ENCODE measurements at regions not wholly inside any gene's neighbourhood (a gene's known extent, or its start where the extent isn't known, plus 50 kb on each side); places are given as distances from the start of the nearest gene placed in this dataset.

- Mint-ChIP-seq H3K27me3 (ENCODE audit: low read depth) (no peaks in the 10 kb centered on the region), H3K9me3 (no peaks in the 10 kb centered on the region), H3K4me3 (no peak overlapping the region), H3K27ac (no peak overlapping the region), H3K4me1 (no peaks in the 10 kb centered on the region), H3K36me3 (ENCODE audit: low read depth) (no peaks in the 10 kb centered on the region)
- TF ChIP-seq, protein P1, sequence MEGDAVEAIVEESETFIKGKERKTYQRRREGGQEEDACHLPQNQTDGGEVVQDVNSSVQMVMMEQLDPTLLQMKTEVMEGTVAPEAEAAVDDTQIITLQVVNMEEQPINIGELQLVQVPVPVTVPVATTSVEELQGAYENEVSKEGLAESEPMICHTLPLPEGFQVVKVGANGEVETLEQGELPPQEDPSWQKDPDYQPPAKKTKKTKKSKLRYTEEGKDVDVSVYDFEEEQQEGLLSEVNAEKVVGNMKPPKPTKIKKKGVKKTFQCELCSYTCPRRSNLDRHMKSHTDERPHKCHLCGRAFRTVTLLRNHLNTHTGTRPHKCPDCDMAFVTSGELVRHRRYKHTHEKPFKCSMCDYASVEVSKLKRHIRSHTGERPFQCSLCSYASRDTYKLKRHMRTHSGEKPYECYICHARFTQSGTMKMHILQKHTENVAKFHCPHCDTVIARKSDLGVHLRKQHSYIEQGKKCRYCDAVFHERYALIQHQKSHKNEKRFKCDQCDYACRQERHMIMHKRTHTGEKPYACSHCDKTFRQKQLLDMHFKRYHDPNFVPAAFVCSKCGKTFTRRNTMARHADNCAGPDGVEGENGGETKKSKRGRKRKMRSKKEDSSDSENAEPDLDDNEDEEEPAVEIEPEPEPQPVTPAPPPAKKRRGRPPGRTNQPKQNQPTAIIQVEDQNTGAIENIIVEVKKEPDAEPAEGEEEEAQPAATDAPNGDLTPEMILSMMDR (IDR thresholded peaks at IDR 0.05; ENCODE audit: unreplicated experiment in 3 of 3) = no peak
Observed at GRCh38 chr5:114928644-114929462, 240.9 kb downstream of the TRIM36 start.

DNA sequence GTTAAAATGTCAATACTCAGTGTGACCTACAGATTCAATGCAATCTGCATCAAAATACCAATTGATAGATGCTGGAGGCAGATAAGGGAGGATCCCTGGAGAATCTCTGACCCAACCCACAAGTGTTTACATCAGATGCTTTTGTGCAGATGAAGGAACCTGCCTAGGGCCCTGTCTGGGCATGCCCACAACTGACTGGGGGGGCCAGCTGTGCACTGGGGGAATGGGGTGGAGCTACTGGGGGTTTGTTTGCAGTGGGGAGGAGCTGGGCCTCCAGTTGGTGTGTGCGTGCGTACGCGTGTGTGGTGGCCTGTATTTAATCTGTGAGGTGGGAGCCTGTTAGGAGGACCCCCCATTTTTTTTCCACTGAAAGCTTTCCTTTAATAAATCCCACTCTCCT is 244.9 kb downstream of the TRIM36 start:
- no peaks in the 10 kb centered on the region for H3K36me3 Mint-ChIP-seq (ENCODE audit: low read depth)
- no peaks in the 10 kb centered on the region for H3K4me1 Mint-ChIP-seq
- no peak overlapping the region for H3K4me3 Mint-ChIP-seq
- no peaks in the 10 kb centered on the region for H3K9me3 Mint-ChIP-seq
- H3K27ac Mint-ChIP-seq = no peak overlapping the region
- TF ChIP-seq, protein P1 (IDR thresholded peaks at IDR 0.05; ENCODE audit: unreplicated experiment in 3 of 3) = no peak
- H3K27me3 Mint-ChIP-seq (ENCODE audit: low read depth) = no peaks in the 10 kb centered on the region

DNA sequence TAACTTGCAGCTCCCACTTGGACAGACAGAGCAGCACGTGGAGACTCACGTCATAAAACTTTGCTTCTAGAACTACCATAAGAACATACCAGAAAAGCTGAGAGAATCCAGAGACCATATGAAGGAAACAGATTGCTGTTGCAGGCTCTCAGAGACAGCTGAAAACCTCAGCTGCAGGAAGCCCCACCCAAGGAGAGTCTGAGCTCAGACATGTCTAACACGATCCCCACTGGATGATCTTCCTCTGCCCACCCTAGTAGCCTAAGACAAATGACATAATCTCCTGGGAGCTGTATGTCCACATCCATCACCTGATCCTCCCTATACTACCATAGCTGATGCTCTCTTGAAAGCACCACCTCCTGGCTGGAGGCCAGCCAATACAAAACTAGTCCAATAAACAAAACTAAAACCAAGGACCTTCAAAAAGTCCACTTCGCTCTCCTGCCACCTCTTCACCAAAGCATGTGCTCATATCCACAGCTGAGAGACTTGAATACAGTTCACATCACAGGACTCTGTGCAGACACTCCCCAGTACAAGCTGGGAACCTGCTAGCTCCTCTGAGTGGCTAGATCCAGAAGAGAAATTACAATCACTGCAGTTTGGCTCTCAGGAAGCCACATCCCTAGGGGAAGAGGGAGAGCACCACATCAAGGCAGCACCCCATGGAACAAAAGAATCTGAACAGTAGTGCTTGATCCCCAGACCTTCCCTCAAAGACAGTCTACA is 257.4 kb downstream of the TRIM36 start:
- no peaks in the 10 kb centered on the region for H3K36me3 Mint-ChIP-seq (ENCODE audit: low read depth)
- TF ChIP-seq, protein P1 (IDR thresholded peaks at IDR 0.05; ENCODE audit: unreplicated experiment in 3 of 3) = no peak
- no peaks in the 10 kb centered on the region for H3K27me3 Mint-ChIP-seq (ENCODE audit: low read depth)
- no peaks in the 10 kb centered on the region for H3K4me1 Mint-ChIP-seq
- H3K9me3 Mint-ChIP-seq = peaks cover 7% of the 10 kb centered on the region
- no peak overlapping the region for H3K4me3 Mint-ChIP-seq
- H3K27ac Mint-ChIP-seq = no peak overlapping the region

DNA sequence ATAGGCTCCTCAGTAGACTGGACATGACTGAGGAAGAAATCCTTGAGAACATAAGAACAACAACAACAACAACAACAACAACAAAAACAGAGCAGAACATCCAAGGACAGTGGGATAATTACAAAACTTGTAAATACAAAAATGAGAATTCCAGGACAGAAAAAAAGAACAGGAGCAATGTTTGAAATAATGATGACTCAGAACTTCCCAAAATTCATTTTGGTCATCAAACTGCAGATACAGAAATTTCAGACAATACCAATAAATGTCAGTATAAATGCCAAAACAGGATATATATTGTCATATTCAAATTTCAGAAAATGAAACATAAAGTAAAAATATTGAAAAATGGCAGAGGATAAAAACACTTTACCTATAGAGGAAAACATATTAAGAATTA is 259.0 kb downstream of the TRIM36 start:
- Mint-ChIP-seq H3K9me3 (peaks cover 12% of the 10 kb centered on the region), H3K27ac (no peak overlapping the region), H3K36me3 (ENCODE audit: low read depth) (no peaks in the 10 kb centered on the region), H3K4me3 (no peak overlapping the region), H3K27me3 (ENCODE audit: low read depth) (no peaks in the 10 kb centered on the region), H3K4me1 (no peaks in the 10 kb centered on the region)
- TF ChIP-seq, protein P1 (IDR thresholded peaks at IDR 0.05; ENCODE audit: unreplicated experiment in 3 of 3) = no peak

DNA sequence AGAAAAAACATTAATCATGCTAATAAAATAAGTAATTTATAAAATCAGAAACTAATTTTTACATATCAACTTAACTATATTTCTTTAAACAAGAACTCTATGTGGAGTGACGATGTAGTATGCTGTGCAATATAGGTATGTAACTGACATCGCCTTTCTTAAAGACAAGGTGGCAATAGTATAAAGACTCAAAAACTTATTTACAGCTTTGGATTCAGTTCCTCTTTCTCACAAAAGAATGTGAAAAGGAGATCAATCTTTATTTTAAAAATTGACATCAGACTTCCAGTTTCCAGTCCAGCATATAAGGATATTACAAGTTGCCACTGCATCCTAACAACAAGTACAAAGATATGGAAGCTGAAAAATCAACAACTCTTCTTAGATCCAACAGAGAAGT is 260.3 kb downstream of the TRIM36 start:
- Mint-ChIP-seq H3K36me3 (ENCODE audit: low read depth) (no peaks in the 10 kb centered on the region), H3K27ac (no peak overlapping the region), H3K9me3 (peaks cover 16% of the 10 kb centered on the region), H3K4me3 (no peak overlapping the region), H3K4me1 (no peaks in the 10 kb centered on the region), H3K27me3 (ENCODE audit: low read depth) (no peaks in the 10 kb centered on the region)
- TF ChIP-seq, protein P1 (IDR thresholded peaks at IDR 0.05; ENCODE audit: unreplicated experiment in 3 of 3) = no peak
